ENCODE measurements at regions not wholly inside any gene's neighbourhood (a gene's known extent, or its start where the extent isn't known, plus 50 kb on each side); places are given as distances from the start of the nearest gene placed in this dataset.

DNA sequence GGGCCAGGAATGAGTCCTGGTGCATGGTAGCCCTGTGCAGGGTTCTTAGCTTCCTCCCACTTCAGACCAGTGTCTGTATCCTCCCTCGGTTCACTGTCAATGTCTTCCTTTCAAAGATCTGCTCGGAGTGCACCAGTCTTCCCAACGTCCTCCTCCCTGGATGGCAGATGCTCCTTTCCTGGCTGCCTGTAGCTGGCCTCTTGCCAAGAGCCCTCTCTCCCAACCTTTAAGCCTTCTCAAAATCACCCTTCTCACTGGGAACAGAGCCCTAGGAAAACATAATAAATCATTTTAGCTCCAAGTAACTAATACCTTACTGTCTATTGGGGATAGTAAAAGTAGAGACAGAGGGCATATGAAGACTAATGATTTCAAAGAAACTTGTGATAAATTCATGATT lies 490.6 kb downstream of the CCSER2 start:
- Histone ChIP-seq H3K9me3 (no peaks in the 10 kb centered on the region), H3K4me1 (peaks cover 0 to 19% (median 10%) of the 10 kb centered on the region in 4 donors), H3K27me3 (no peaks in the 10 kb centered on the region), H3K27ac (replicated peaks in 1 of 4) (no peak overlapping the region), H3K4me3 (no peak overlapping the region), H3K36me3 (no peaks in the 10 kb centered on the region)
- TF ChIP-seq, protein P1, sequence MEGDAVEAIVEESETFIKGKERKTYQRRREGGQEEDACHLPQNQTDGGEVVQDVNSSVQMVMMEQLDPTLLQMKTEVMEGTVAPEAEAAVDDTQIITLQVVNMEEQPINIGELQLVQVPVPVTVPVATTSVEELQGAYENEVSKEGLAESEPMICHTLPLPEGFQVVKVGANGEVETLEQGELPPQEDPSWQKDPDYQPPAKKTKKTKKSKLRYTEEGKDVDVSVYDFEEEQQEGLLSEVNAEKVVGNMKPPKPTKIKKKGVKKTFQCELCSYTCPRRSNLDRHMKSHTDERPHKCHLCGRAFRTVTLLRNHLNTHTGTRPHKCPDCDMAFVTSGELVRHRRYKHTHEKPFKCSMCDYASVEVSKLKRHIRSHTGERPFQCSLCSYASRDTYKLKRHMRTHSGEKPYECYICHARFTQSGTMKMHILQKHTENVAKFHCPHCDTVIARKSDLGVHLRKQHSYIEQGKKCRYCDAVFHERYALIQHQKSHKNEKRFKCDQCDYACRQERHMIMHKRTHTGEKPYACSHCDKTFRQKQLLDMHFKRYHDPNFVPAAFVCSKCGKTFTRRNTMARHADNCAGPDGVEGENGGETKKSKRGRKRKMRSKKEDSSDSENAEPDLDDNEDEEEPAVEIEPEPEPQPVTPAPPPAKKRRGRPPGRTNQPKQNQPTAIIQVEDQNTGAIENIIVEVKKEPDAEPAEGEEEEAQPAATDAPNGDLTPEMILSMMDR (IDR thresholded peaks at IDR 0.05): no peak
- TF ChIP-seq POLR2AphosphoS5 (IDR thresholded peaks at IDR 0.05) (no peak), POLR2A (IDR thresholded peaks at IDR 0.05; ENCODE audit: low read depth) (no peak)
- intact Hi-C loops (cut with DNase I): no loop called here
- DNase-seq (ENCODE audit: extremely low spot score): no peak
- whole genome bisulfite sequencing: 56% methylated on average over 3 of the region's 3 CpGs

DNA sequence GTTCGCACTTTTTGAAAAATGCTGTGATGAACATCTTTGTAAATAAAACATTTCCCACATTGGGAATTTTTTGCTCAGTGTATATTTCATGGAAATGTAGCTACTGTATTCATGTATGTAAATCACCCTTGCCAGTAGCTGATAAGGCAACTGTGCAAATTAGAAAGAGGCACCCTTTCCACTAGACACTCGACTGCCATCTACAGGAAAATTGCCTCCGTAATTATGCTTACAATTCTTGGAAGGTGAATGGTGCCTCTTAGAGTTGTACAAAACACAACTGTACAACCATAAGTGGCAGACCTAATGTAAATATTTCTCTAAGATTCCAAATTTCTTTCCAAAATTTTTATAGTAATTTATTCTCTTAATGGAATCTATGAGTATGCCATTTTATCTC lies 491.7 kb downstream of the CCSER2 start:
- Histone ChIP-seq H3K27me3 (no peaks in the 10 kb centered on the region), H3K4me3 (no peak overlapping the region), H3K36me3 (no peaks in the 10 kb centered on the region), H3K4me1 (peaks cover 4 to 22% (median 10%) of the 10 kb centered on the region in 4 donors), H3K9me3 (no peaks in the 10 kb centered on the region), H3K27ac (replicated peaks in 1 of 4) (no peak overlapping the region)
- intact Hi-C loops (cut with DNase I): no loop called here
- no peak for DNase-seq (ENCODE audit: extremely low spot score)
- WGBS: 78% methylated on average over 3 of the region's 3 CpGs
- TF ChIP-seq, protein P1 (IDR thresholded peaks at IDR 0.05): peak in 1 of 3 experiments; percentile 36
- TF ChIP-seq POLR2AphosphoS5 (IDR thresholded peaks at IDR 0.05) (no peak), POLR2A (IDR thresholded peaks at IDR 0.05; ENCODE audit: low read depth) (no peak), EP300 (IDR thresholded peaks at IDR 0.05) (no peak)

DNA sequence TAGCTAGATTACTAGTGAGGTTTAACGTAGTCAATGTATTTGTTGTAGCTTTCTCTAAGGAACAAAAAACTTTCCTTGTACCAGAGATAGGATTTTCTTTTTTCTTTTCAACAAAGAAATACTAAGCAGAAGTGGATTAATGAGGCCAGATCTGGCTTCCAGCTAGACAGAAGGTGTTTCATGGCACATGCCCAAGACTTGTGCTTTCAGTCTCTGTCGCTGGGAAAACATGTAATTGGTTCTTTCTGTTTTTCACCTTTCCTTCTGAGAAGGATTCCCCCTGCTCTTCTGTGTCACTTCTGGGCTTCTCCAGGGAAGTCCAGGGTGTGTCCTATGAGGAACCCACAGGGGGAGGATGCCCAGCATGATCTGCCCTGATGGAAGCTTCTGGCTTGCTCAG lies 492.2 kb downstream of the CCSER2 start:
- Histone ChIP-seq H3K4me3 (no peak overlapping the region), H3K4me1 (peaks cover 6 to 27% (median 12%) of the 10 kb centered on the region in 4 donors), H3K27ac (replicated peaks in 1 of 4) (no peak overlapping the region), H3K9me3 (no peaks in the 10 kb centered on the region), H3K36me3 (no peaks in the 10 kb centered on the region), H3K27me3 (no peaks in the 10 kb centered on the region)
- no peak for TF ChIP-seq EP300 (IDR thresholded peaks at IDR 0.05)
- TF ChIP-seq POLR2AphosphoS5 (IDR thresholded peaks at IDR 0.05): no peak
- TF ChIP-seq POLR2A (IDR thresholded peaks at IDR 0.05; ENCODE audit: low read depth): no peak
- TF ChIP-seq, protein P1 (IDR thresholded peaks at IDR 0.05): no peak
- WGBS: 45% methylated on average over 2 of the region's 2 CpGs
- intact Hi-C loops (cut with DNase I): no loop called here
- DNase-seq (ENCODE audit: extremely low spot score): no peak

DNA sequence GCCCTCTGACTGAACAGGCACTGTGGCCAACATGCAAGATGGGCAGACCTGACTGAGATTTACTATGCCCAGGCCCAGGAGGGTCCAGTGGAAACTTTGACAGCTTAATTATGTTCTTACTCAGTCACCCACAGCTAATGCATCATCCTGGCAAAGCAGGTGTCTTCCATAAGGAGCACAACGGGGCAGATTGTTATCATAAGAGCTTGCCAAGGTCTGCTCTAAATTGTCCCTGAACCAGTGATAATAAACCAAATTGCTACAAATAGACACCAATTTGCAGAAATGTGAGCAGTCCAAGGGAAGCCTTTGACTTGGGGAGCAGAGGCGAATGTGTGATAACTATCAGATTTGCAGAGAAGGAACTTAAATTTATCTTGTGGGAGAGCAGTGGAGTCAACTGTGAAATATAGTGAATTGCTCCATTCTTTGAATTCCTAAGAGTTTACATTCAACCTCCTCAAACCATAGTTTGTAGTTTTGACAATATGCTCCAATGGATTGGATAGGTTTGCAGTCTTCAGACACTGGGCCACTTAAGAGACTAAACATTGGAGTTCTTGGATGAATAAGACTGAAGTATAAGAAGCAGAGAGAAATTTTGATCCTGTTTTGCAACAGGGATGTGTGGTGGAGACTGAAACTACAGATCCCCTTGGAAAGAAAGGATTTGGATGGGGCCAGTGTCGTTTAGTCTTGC lies 494.7 kb downstream of the CCSER2 start:
- no peaks in the 10 kb centered on the region for H3K9me3 ChIP-seq
- intact Hi-C loops (cut with DNase I): no loop called here
- no peak overlapping the region for H3K4me3 ChIP-seq
- H3K27me3 ChIP-seq: no peaks in the 10 kb centered on the region
- DNase-seq (ENCODE audit: extremely low spot score): no peak
- no peak overlapping the region for H3K27ac ChIP-seq (replicated peaks in 1 of 4)
- TF ChIP-seq POLR2AphosphoS5 (IDR thresholded peaks at IDR 0.05) (no peak), POLR2A (IDR thresholded peaks at IDR 0.05; ENCODE audit: low read depth) (no peak), EP300 (IDR thresholded peaks at IDR 0.05) (no peak)
- TF ChIP-seq, protein P1 (IDR thresholded peaks at IDR 0.05): no peak
- no peaks in the 10 kb centered on the region for H3K36me3 ChIP-seq
- WGBS: 47% methylated on average over 3 of the region's 3 CpGs
- H3K4me1 ChIP-seq: peaks cover 12 to 29% (median 15%) of the 10 kb centered on the region in 4 donors

DNA sequence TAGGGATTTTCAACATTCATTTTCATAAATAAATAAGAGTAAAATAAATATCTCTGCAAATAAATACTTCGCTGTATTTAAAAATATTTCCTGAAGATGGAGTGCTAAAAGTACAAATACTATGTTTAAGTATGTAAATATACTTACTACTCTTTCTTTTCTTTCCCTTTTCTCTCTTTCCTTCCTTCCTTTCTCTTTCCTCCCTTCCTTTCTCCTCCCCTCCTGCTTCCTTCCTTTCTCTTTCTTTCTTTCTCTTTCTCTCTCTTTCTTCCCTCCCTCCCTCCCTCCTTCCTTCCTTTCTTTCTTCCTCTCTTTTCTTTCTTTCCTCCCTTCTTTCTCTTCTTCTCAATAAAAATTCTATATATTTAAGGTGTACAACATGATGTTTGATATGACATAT lies 496.1 kb downstream of the CCSER2 start:
- H3K4me3 ChIP-seq: no peak overlapping the region
- H3K36me3 ChIP-seq: no peaks in the 10 kb centered on the region
- no peak for DNase-seq (ENCODE audit: extremely low spot score)
- H3K4me1 ChIP-seq: peaks cover 12 to 21% (median 15%) of the 10 kb centered on the region in 4 donors
- intact Hi-C loops (cut with DNase I): no loop called here
- 86% methylated on average over 1 of the region's 1 CpG for WGBS
- H3K9me3 ChIP-seq: no peaks in the 10 kb centered on the region
- H3K27me3 ChIP-seq: no peaks in the 10 kb centered on the region
- TF ChIP-seq, protein P1 (IDR thresholded peaks at IDR 0.05): no peak
- TF ChIP-seq POLR2A (IDR thresholded peaks at IDR 0.05; ENCODE audit: low read depth) (no peak), EP300 (IDR thresholded peaks at IDR 0.05) (no peak), POLR2AphosphoS5 (IDR thresholded peaks at IDR 0.05) (no peak)
- H3K27ac ChIP-seq (replicated peaks in 1 of 4): no peak overlapping the region
